VCaP (cell line): ENCODE measurements at regions not wholly inside any gene's neighbourhood (a gene's known extent, or its start where the extent isn't known, plus 50 kb on each side); places are given as distances from the start of the nearest gene placed in this dataset.

Experiments used
- H3K27ac ChIP-seq: fragments of 450-650 bp; 2 replicates; pipeline ENCODE4 v1.5.1; 2017
- TF ChIP-seq, protein P1 (sequence below): fragments of 450-650 bp; conservative IDR thresholded peaks from 2 replicates; pipeline ENCODE4 v1.5.1; 2017; ENCODE audit warnings: mild to moderate bottlenecking, moderate library complexity

DNA sequence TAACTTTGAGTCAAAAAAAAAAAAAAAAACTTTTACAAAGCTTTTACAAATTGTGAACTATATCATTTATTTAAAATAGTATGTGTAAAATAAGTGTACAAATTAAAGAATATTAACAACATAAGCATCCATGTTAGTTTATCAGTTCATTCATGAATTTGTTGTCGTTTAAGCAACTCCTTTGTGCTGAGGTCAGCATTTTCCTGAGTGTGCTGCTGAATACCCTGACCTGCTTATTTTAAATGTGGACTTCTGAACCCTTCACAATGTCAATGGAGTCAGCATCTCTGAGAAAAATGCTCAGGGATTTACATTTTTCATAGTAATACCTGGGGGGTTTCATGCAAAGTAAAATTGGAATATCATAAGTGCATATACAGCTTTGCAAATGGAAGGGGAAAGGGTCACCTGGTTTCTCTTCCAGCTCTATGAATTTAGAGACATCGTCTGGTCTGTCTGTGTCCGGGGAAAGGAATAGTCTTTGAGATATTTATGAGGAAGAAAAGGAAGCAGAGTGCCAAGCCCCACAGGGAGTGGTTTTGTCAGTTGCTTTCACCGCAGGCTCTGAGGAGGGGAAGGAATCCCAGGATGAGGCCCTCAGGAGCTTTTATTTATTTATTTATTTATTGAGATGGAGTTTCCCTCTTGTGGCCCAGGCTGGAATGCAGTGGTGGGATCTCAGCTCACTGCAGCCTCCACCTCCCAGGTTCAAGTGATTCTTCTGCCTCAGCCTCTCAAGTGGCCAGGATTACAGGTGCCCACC lies 125.5 kb upstream of the SVIL start:
- TF ChIP-seq, protein P1, sequence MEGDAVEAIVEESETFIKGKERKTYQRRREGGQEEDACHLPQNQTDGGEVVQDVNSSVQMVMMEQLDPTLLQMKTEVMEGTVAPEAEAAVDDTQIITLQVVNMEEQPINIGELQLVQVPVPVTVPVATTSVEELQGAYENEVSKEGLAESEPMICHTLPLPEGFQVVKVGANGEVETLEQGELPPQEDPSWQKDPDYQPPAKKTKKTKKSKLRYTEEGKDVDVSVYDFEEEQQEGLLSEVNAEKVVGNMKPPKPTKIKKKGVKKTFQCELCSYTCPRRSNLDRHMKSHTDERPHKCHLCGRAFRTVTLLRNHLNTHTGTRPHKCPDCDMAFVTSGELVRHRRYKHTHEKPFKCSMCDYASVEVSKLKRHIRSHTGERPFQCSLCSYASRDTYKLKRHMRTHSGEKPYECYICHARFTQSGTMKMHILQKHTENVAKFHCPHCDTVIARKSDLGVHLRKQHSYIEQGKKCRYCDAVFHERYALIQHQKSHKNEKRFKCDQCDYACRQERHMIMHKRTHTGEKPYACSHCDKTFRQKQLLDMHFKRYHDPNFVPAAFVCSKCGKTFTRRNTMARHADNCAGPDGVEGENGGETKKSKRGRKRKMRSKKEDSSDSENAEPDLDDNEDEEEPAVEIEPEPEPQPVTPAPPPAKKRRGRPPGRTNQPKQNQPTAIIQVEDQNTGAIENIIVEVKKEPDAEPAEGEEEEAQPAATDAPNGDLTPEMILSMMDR = no peak
- no peak overlapping the region for H3K27ac ChIP-seq

DNA sequence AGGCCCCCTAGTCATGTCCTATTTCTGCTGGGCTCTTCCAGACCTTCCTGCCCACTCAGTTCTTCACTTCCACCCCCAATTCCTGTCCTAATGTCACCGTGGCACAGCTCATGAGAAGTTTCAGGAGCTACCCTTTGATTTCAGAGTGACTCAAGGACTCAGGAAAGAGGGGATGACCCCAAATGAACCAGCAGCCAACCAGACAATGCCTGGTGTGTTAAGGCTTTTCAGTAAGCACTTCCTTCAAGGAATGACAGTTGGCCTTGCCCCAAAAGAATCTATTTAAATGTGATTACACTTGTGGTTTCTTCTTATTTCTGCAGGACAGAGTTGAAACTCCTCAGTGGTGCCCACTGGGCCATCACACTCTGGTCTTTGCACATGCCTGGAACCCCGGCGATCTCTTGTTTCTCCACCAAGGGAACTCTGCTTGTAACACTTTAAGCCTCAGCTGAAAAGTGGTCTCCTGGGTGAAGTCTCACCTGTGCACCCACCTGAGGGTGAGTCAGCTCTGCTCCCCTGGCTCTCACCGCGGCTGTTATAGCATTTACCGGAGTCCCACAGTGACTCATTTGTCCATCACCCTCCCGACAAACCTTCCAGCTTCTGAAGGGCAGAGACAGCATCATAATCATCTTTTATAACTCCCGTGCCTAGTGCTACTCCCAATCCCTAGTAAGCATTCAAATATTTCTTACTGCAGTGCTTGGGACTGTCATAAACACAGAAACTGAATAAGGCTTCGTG lies 123.0 kb upstream of the SVIL start:
- no peak overlapping the region for H3K27ac ChIP-seq
- TF ChIP-seq, protein P1 = no peak

DNA sequence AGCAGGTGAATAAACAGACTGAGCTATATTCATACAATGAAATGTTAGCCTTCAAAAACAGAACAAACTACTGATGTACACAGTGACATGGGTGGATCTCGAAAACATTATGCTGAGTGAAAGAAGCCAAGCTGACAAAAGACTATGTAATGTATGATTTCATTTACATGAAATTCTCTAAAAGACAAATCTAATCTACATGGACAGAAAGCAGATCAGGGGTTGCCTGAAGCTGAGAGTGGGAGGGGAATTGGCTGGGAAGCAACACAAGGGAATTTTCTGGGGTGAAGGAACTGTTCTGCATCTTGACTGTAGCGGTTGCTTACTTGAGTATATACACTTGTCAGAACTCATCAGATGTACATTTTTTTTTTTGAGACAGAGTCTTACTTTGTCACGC lies 121.7 kb upstream of the SVIL start:
- H3K27ac ChIP-seq = no peak overlapping the region
- TF ChIP-seq, protein P1 = no peak

DNA sequence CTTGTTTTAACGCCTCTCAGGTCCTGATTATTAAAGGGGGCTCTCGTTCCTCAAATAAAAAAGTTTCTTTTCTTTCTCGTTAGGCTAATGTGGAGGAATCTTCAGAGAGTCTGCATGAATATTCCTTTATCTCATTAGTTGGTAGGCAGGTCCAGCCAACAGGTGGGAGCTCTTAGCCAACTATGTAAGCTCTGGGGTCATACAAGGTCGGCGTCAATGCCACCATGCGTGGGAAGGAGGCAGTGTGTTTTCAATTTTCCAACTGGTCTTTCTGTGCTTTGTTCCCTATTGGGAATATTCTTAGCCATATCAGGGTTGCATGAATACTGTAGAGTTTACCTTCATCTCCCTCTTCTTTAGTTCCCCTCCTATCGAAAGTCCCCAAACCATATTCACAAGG lies 118.5 kb upstream of the SVIL start:
- TF ChIP-seq, protein P1 = no peak
- H3K27ac ChIP-seq = no peak overlapping the region

DNA sequence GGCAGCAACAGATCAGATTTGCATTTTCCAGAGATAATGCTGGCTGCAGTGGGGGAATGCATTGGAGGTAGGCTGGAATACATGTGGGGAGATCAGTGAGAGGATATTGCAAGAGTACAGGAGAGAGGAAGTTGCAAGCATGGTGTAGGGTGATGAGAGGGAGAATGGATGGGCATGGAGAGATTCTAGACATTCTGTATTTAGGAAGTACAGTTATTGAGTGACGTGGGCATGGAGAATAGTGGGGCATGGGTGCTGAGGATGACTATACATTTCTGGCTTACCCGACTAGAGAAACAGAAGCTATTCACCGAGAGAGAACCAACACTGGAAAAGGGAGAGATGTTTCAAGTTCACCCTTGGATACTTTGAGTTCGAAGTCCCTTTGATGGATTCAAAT lies 116.9 kb upstream of the SVIL start:
- TF ChIP-seq, protein P1 = no peak
- H3K27ac ChIP-seq = no peak overlapping the region

DNA sequence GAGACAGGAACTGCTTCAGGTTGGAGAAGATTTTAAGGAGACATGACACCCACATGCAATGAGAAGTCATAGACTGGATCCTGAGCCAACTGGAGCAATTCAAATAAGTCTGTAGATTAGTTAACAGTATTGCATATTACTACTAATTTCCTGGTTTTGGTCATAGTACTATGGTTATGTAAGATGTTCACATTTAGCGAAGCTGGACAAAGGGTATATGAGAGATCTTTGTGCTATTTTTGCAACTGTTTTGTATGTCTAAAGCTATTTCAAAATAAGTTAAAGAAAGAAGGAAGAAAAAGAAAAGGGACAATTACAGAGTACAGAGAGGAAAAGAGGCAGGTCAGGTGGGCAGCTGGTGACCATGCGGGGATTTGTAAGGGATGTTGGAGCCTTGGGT lies 116.5 kb upstream of the SVIL start:
- H3K27ac ChIP-seq = no peak overlapping the region
- TF ChIP-seq, protein P1 = no peak

DNA sequence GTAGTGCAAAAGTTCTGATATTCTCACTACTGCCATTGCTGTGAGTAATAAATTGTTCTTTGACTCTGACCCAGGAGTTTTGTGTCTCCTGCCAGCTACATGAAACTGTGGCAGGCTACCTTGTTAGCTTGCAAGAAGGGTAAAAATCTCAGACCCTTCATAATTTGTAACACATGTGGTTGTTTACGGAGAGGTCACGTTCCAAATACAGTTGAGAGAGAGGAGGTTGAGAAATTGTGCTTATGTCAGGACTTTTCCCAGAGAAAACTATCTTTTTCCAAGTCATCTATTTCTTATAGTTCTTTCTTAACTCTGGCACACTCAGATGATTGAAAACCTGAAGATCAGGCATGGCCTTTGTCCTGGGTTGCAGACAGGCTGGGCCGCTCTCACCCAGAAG lies 114.4 kb upstream of the SVIL start:
- TF ChIP-seq, protein P1 = no peak
- no peak overlapping the region for H3K27ac ChIP-seq
